ENCODE measurements at regions not wholly inside any gene's neighbourhood (a gene's known extent, or its start where the extent isn't known, plus 50 kb on each side); places are given as distances from the start of the nearest gene placed in this dataset.
"Not testable (repeated sequence)": the region's sequence is repeated elsewhere in the genome, so short reads cannot be mapped to it uniquely, and the experiment has no call there.

- DNase-seq (ENCODE audit: low read depth, low spot score): no peak
Observed at GRCh38 chr3:158026236-158026635, 80.0 kb downstream of the SHOX2 start.

- DNase-seq (ENCODE audit: low read depth, low spot score): not testable (repeated sequence)
Observed at GRCh38 chr3:158019897-158020296, 86.3 kb downstream of the SHOX2 start.

GRCh38 chr3:158018462-158018861 is 87.8 kb downstream of the SHOX2 start:
- DNase-seq (ENCODE audit: low read depth, low spot score): no peak

- no peak for DNase-seq (ENCODE audit: low read depth, low spot score)
Observed at GRCh38 chr3:158012901-158013300, 93.3 kb downstream of the SHOX2 start.

GRCh38 chr3:158005391-158006100 is 100.7 kb downstream of the SHOX2 start:
- no peak for DNase-seq (ENCODE audit: low read depth, low spot score)

GRCh38 chr3:157999246-157999645 is 107.0 kb downstream of the SHOX2 start:
- no peak for DNase-seq (ENCODE audit: low read depth, low spot score)

- no peak for DNase-seq (ENCODE audit: low read depth, low spot score)
Observed at GRCh38 chr3:157982359-157982758, 123.9 kb downstream of the SHOX2 start.

- no peak for DNase-seq (ENCODE audit: low read depth, low spot score)
Observed at GRCh38 chr3:157981819-157982218, 124.4 kb downstream of the SHOX2 start.

GRCh38 chr3:157979022-157979421 is 127.2 kb downstream of the SHOX2 start:
- no peak for DNase-seq (ENCODE audit: low read depth, low spot score)

- DNase-seq (ENCODE audit: low read depth, low spot score): no peak
Observed at GRCh38 chr3:157961665-157962064, 144.6 kb downstream of the SHOX2 start.

- no peak for DNase-seq (ENCODE audit: low read depth, low spot score)
Observed at GRCh38 chr3:157958457-157958856, 147.8 kb downstream of the SHOX2 start.

- DNase-seq (ENCODE audit: low read depth, low spot score): no peak
Observed at GRCh38 chr3:157956850-157957249, 149.4 kb downstream of the SHOX2 start.

GRCh38 chr3:157956176-157956575 is 150.0 kb downstream of the SHOX2 start:
- DNase-seq (ENCODE audit: low read depth, low spot score): no peak

- no peak for DNase-seq (ENCODE audit: low read depth, low spot score)
Observed at GRCh38 chr3:157953565-157953964, 152.7 kb downstream of the SHOX2 start.

GRCh38 chr3:157948605-157949383 is 157.4 kb downstream of the SHOX2 start:
- no peak for DNase-seq (ENCODE audit: low read depth, low spot score)

- DNase-seq (ENCODE audit: low read depth, low spot score): no peak
Observed at GRCh38 chr3:157939166-157939565, 167.1 kb downstream of the SHOX2 start.

GRCh38 chr3:157938154-157938779 is 168.0 kb downstream of the SHOX2 start:
- no peak for DNase-seq (ENCODE audit: low read depth, low spot score)

- no peak for DNase-seq (ENCODE audit: low read depth, low spot score)
Observed at GRCh38 chr3:157931517-157931916, 174.7 kb downstream of the SHOX2 start.

- DNase-seq (ENCODE audit: low read depth, low spot score): no peak
Observed at GRCh38 chr3:157930000-157930780, 176.0 kb downstream of the SHOX2 start.

- DNase-seq (ENCODE audit: low read depth, low spot score): no peak
Observed at GRCh38 chr3:157926822-157927221, 179.4 kb downstream of the SHOX2 start.

GRCh38 chr3:157922614-157923013 is 183.6 kb downstream of the SHOX2 start:
- no peak for DNase-seq (ENCODE audit: low read depth, low spot score)

GRCh38 chr3:157921811-157922210 is 184.4 kb downstream of the SHOX2 start:
- DNase-seq (ENCODE audit: low read depth, low spot score): no peak

Measured in activated CD4-positive, CD25-positive, alpha-beta regulatory T cell treated with anti-CD3 and anti-CD28 coated beads, Interleukin-2, amount 50 U/mL, for 16 hours (primary cell).